G401.6 (cell line): ENCODE measurements at regions not wholly inside any gene's neighbourhood (a gene's known extent, or its start where the extent isn't known, plus 50 kb on each side); places are given as distances from the start of the nearest gene placed in this dataset.

Experiments
- FAIRE-seq: peaks from 2 replicates; lab custom pipeline; 2012; peaks lifted over from hg19 to GRCh38; lab: Jason Lieb, UNC

DNA sequence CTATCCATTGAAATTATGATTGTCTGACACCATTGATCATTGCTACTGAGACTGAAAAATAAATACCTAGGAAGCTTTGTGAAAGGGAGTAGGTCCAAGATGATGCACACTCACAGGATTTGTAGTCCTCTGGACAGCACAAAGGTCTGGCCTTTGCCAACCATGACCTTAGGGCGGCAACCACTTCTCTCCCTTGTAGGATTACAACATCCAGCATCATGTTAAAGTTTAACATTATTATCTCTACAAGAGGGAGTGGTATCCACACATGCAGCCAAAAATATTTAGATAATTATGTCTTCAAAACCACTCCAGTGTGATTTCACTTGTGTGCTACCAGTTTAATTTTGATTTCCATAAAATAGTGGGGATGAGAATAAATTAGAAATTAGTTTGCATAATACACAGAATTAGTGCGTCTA lies 51.1 kb upstream of the NHSL1 start:
- no peak for FAIRE-seq

DNA sequence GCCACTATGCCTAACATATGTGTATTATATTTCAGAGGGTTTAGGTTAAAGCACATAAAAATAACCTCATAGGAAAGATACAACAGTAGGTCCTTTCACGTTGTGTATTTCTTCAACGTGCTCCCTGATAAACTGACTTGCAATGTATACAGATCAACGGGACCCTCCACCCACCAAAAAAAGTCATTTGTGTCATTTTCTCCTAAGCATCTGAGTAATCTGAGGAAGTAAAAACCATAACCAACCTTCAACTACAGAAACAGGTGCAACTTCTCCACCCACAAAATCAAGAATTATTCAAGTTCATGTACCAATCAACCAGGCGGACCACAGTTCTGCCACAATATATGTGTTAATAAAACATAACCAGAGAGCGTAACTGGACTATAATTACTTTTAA lies 54.9 kb upstream of the NHSL1 start:
- FAIRE-seq = no peak

DNA sequence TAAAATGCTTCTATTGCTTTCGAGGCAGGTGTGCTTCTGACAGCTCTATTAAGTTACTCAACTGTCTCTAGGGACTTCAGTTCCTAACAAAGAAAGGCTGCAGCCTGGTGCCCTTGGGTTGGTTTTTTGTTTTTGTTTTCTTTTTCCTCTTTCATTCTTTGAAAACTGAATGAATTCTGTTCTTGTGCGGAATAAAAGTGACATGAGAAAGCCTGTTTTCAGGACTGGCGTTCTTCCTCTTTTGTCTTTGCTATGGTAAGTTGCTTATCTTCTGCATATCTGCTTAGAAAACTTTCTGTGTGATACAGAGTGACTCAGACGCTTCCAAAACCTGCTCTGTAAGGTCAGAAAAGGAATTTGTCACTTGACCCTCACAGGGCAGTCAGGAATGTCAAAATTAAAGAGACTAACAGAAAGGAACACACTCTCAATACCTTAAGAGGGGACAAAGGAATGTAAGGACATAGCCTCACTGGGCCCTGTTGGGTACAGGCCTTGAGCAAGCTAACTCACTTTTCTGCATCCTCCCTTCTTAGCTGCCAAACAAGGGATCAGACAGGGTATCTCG lies 56.2 kb upstream of the NHSL1 start:
- no peak for FAIRE-seq

DNA sequence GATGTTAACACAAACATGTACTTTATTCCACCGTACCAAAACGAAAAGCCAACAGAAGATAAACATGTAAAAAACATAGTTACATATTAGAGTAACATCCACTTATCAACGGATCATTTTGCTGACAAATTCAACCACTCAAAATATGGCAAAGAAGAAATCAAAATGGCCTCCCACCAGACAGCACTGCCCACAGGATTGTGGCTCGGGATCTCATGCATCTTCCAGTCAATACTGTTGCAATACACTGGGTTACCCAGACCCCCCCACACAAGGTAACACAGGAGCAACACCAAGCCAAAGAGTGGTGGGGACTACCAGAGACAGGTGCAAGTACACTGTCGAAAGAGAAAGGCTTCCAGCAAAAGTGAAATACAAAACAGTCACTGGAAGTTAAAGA lies 57.9 kb upstream of the NHSL1 start:
- no peak for FAIRE-seq

- no peak for FAIRE-seq
These were observed 59.8 kb upstream of the NHSL1 start for GRCh38 chr6:138559143-138559542.

GRCh38 chr6:138560130-138560860 lies 61.0 kb upstream of the NHSL1 start:
- FAIRE-seq = no peak

DNA sequence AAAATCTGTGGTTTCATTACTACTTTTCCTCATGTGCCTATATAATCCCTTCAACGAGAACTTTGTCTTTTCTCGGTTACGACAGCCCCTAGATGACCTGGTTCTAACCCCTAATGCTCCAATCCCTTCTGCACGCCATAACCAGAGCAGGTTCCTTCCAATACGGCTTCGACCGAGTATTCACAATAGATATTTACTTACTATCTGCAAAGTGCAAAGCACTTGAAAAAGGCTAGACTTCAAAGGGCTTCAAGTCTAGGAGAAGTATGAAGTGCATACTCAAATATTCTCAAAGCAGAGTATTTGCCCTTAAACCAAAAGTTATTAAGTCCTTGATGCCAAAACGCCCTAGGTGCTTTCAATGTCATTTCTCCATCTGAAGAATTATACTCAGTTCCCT lies 63.4 kb upstream of the NHSL1 start:
- FAIRE-seq = no peak

DNA sequence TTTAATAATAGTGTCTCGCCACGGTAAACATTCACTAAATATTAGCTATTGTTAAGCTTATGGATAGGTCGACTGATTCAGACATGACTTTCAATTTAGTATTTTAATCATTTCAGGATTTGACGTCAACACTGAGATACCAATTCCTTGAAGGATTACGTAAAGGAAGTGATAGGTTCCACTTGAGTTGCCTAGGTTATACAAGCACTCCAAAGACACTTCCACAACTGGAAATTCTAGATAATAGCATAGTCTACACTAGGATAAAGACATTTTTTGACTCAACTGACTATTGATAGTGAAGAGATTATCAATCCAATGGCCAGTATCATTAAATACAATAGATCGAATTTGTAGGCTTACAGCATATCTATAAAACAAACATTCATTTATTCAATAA lies 63.9 kb upstream of the NHSL1 start:
- no peak for FAIRE-seq

GRCh38 chr6:138563650-138564049 lies 64.4 kb upstream of the NHSL1 start:
- FAIRE-seq = no peak

GRCh38 chr6:138564170-138564721 lies 65.0 kb upstream of the NHSL1 start:
- no peak for FAIRE-seq

- no peak for FAIRE-seq
These were observed 67.8 kb upstream of the NHSL1 start for GRCh38 chr6:138567052-138567451.

GRCh38 chr6:138568997-138569396 lies 69.7 kb upstream of the NHSL1 start:
- FAIRE-seq = no peak

DNA sequence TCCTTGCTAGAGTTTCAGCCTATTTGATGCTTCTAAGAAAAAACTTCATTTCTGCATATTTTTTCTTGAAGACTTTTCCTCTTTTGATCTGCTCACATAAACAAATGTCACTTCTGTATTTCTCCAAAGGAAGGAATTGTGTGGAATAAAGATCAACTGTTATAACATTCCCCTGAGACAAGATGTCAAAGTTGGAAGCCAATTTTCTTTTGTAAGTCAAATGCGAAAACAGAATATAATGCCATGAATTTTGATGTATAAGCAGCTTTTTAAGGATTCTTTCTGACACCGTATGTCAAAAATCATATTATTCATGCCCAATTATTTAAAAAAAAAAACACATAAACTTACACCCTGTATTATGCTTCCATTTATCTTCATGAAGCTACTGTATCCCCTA lies 70.3 kb upstream of the NHSL1 start:
- FAIRE-seq = no peak

DNA sequence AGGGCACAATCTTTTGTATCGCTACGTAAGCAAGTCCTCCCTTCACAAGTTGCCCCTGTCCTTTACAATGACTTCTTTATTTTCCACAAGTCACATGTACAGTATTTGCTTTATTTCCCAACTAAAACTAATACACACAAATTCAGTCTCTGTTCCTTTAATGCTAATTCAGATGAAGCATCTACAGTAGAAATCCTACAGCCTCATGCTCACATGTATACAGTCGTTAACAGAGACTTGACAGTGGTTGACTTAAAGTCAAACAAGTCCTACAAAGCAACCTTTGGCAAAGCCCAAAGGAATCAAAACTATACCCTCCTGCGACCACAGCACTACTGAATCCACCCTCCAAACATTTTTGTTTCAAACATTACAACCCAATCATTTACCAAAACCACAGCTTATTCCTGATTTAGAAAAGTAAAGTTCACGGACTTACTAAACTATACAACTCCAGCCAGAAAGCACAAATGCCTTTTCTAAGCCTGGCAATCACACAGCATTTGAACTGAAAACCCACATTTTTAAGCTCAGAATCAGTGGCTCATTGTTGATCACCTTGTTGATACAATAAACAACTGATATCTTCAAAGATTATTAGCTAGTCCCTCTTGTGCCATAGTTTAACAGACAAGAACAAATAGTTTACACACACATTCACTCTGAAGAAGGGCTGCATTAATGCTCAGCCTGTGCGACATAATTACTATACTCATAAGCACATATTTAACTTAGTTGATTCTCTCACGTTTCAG lies 70.9 kb upstream of the NHSL1 start:
- no peak for FAIRE-seq

DNA sequence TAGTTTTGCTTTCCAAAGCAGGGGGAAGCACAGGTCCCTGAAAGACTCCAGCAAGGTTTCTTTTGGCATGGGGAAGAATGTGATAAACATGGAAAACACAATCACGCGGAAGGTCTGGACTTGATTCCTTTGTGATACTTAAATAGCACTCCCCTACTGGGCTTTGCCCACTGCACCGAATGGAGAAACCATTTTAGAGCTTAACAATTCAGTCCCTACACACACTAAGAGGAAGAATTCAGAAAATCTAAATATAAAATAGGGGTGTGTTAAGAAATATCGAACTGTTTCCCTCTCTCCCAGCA lies 71.4 kb upstream of the NHSL1 start:
- no peak for FAIRE-seq

- no peak for FAIRE-seq
These were observed 71.9 kb upstream of the NHSL1 start for GRCh38 chr6:138571181-138571580.

DNA sequence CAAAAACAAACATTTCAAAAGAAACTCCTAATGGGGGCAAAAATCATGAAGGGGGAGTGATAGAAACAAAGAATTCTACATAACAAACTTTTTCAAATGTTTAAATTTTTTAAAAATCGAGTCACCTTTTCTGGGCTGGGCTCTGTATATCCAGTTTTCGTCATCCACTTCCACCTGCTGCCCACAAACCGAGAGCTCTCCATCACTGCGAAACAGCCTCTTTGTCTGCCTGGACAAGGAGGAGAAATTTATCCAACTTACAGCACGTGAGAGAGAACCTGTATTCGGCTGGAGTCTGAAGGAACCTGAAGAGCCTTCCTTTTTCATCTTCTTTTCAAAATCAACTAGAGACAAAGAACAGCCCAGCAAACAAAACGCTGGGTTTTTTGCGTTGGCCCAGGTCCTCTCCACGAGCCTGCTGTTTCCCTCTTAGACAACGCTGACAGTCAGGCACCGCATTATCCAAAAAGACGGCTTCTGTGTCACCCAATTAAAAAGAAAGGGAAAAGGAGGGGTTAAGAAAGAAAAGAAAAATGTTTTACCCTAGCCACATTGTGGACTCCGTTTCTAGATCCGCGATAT lies 72.4 kb upstream of the NHSL1 start:
- no peak for FAIRE-seq

- no peak for FAIRE-seq
These were observed 73.0 kb upstream of the NHSL1 start for GRCh38 chr6:138572167-138572875.

GRCh38 chr6:138572885-138573284 lies 73.6 kb upstream of the NHSL1 start:
- FAIRE-seq = no peak

DNA sequence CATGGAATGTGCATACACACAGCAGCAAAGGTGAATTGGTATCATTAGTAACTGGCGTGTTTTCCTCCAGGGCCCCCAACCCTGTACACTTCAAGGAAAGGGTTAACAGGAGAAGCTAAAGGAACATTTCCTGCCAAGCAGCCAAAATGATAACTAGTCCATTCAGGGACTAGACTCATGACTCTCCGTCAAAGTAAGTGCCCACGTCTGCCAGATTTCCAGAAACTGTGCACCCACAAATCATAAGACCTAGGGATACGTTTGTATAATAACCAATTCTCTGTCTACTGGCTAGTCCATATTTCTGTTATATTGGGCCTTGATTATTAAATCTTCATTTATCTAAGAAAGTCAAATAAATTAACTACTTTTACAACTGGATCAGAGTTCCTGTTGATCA lies 76.0 kb upstream of the NHSL1 start:
- no peak for FAIRE-seq

DNA sequence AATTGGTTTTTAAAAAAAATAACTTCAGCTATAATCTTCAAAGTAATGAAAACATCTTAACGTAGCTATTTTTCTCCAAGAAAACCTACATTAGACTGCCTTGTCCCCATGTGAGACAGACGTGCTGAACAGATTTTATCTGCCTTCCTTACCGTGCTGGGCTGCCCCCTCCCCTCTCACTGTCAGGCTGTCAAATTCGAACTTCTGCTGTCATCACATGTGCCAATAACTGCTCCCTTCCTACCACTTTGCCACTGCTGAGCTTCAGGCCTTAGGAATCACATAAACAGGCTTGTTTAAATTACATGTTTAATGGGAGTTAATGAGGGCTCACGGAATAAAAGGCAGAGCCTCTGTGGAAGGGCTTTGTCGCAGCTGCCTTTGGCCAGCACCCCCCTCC lies 77.0 kb upstream of the NHSL1 start:
- no peak for FAIRE-seq

- FAIRE-seq = no peak
These were observed 78.0 kb upstream of the NHSL1 start for GRCh38 chr6:138577151-138577915.
